ENCODE measurements at regions not wholly inside any gene's neighbourhood (a gene's known extent, or its start where the extent isn't known, plus 50 kb on each side); places are given as distances from the start of the nearest gene placed in this dataset.

GRCh38 chrX:576904-577560 is 53.6 kb upstream of the SHOX start:
- ChIA-PET CTCF (no interaction called here), POLR2A (no interaction called here)
- no peaks in the 10 kb centered on the region for H3K4me1 ChIP-seq (ENCODE audit: control insufficient read depth, insufficient read depth, low read length)
- H3K9me3 ChIP-seq (ENCODE audit: control insufficient read depth, insufficient read depth, low read depth, low read length), result no peaks in the 10 kb centered on the region
- H3K36me3 ChIP-seq (ENCODE audit: control insufficient read depth in 2 of 2, insufficient read depth in 1 of 2, low read length in 2 of 2), result no peaks in the 10 kb centered on the region
- no peak overlapping the region for H3K4me3 ChIP-seq (ENCODE audit: low read depth, low read length)
- no peak for TF ChIP-seq ZNF416 (tag by site-specific recombination; IDR thresholded peaks at IDR 0.05)
- no peak for TF ChIP-seq SETDB1 (IDR thresholded peaks at IDR 0.05; ENCODE audit: insufficient read length, low read length)
- no peak for TF ChIP-seq ZBTB10 (tag by site-specific recombination; IDR thresholded peaks at IDR 0.05)
- TF ChIP-seq ZNF473 (tag by site-specific recombination; IDR thresholded peaks at IDR 0.05), result no peak
- no peak for TF ChIP-seq OSR2 (tag by site-specific recombination; IDR thresholded peaks at IDR 0.05)
- no peak for TF ChIP-seq TSHZ1 (tag by site-specific recombination; IDR thresholded peaks at IDR 0.05; ENCODE audit: borderline replicate concordance)
- no peak for TF ChIP-seq ZNF837 (tag by site-specific recombination; IDR thresholded peaks at IDR 0.05)
- TF ChIP-seq ZNF354C (tag by site-specific recombination; IDR thresholded peaks at IDR 0.05; ENCODE audit: borderline replicate concordance, low read depth), result no peak
- TF ChIP-seq ZNF629 (tag by site-specific recombination; IDR thresholded peaks at IDR 0.05), result no peak
- TF ChIP-seq YY2 (tag by site-specific recombination; IDR thresholded peaks at IDR 0.05), result no peak
- TF ChIP-seq ZFP69B (tag by site-specific recombination; IDR thresholded peaks at IDR 0.05), result no peak
- no peak for TF ChIP-seq ZNF302 (tag by site-specific recombination; IDR thresholded peaks at IDR 0.05; ENCODE audit: low read depth)
- TF ChIP-seq ZNF843 (tag by site-specific recombination; IDR thresholded peaks at IDR 0.05), result no peak
- TF ChIP-seq ZBTB21 (tag by site-specific recombination; IDR thresholded peaks at IDR 0.05), result no peak
- no peak for TF ChIP-seq KLF7 (tag by site-specific recombination; IDR thresholded peaks at IDR 0.05; ENCODE audit: borderline replicate concordance)
- no peak overlapping the region for H3K27ac ChIP-seq (ENCODE audit: extremely low read depth, low read depth, low read length)

- Histone ChIP-seq H3K9me3 (ENCODE audit: control insufficient read depth, insufficient read depth, low read depth, low read length) (no peaks in the 10 kb centered on the region), H3K4me3 (ENCODE audit: low read depth, low read length) (no peak overlapping the region), H3K36me3 (ENCODE audit: control insufficient read depth in 2 of 2, insufficient read depth in 1 of 2, low read length in 2 of 2) (no peaks in the 10 kb centered on the region), H3K4me1 (ENCODE audit: control insufficient read depth, insufficient read depth, low read length) (no peaks in the 10 kb centered on the region), H3K27ac (ENCODE audit: extremely low read depth, low read depth, low read length) (no peak overlapping the region)
- CTCF ChIA-PET, result no interaction called here
- POLR2A ChIA-PET, result no interaction called here
- no peak for TF ChIP-seq OSR2 (tag by site-specific recombination; IDR thresholded peaks at IDR 0.05)
Measured at GRCh38 chrX:578531-578930, 52.1 kb upstream of the SHOX start.

- no peaks in the 10 kb centered on the region for H3K9me3 ChIP-seq (ENCODE audit: control insufficient read depth, insufficient read depth, low read depth, low read length)
- H3K4me1 ChIP-seq (ENCODE audit: control insufficient read depth, insufficient read depth, low read length), result no peaks in the 10 kb centered on the region
- H3K4me3 ChIP-seq (ENCODE audit: low read depth, low read length), result no peak overlapping the region
- no peaks in the 10 kb centered on the region for H3K36me3 ChIP-seq (ENCODE audit: control insufficient read depth in 2 of 2, insufficient read depth in 1 of 2, low read length in 2 of 2)
- ChIA-PET CTCF (no interaction called here), POLR2A (no interaction called here)
- H3K27ac ChIP-seq (ENCODE audit: extremely low read depth, low read depth, low read length), result no peak overlapping the region
- no peak for TF ChIP-seq ZNF248 (tag by site-specific recombination; IDR thresholded peaks at IDR 0.05)
- TF ChIP-seq ZNF433 (tag by site-specific recombination; IDR thresholded peaks at IDR 0.05; ENCODE audit: low read depth), result no peak
- no peak for TF ChIP-seq ZNF488 (tag by site-specific recombination; IDR thresholded peaks at IDR 0.05)
- TF ChIP-seq ZNF544 (tag by site-specific recombination; IDR thresholded peaks at IDR 0.05), result no peak
- TF ChIP-seq ZNF391 (tag by site-specific recombination; IDR thresholded peaks at IDR 0.05; ENCODE audit: borderline replicate concordance, low read depth), result no peak
- TF ChIP-seq ZNF704 (tag by site-specific recombination; IDR thresholded peaks at IDR 0.05), result no peak
- no peak for TF ChIP-seq ZNF610 (tag by site-specific recombination; IDR thresholded peaks at IDR 0.05; ENCODE audit: borderline replicate concordance)
- no peak for TF ChIP-seq ZNF664 (tag by site-specific recombination; IDR thresholded peaks at IDR 0.05)
- TF ChIP-seq ZNF830 (tag by site-specific recombination; IDR thresholded peaks at IDR 0.05; ENCODE audit: low read depth), result no peak
- TF ChIP-seq ZNF23 (tag by site-specific recombination; IDR thresholded peaks at IDR 0.05; ENCODE audit: borderline replicate concordance), result no peak
Measured at GRCh38 chrX:580030-580429, 50.6 kb upstream of the SHOX start.

Data from HEK293 (cell line).